Mesendoderm (in vitro differentiated cells): ENCODE measurements at regions not wholly inside any gene's neighbourhood (a gene's known extent, or its start where the extent isn't known, plus 50 kb on each side); places are given as distances from the start of the nearest gene placed in this dataset.

Experiments used
- DNase-seq: peaks from one replicate; pipeline ENCODE4 v3.0.0; 2013
- H2AK5ac ChIP-seq: 2 replicates; pipeline ENCODE4 v1.6.1; 2013; ENCODE audit warnings: low read length, inconsistent platforms
- H2BK120ac ChIP-seq: 2 replicates; pipeline ENCODE4 v1.6.1; 2013; ENCODE audit warnings: low read depth, mild to moderate bottlenecking, low read length, moderate library complexity, mixed read lengths
- H2BK15ac ChIP-seq: replicated peaks from 2 replicates; pipeline ENCODE4 v1.6.1; 2013; ENCODE audit warnings: low read depth, mild to moderate bottlenecking, moderate library complexity
- H2BK5ac ChIP-seq: 2 replicates; pipeline ENCODE4 v1.6.1; 2013; ENCODE audit warnings: low read length, inconsistent platforms
- H3K18ac ChIP-seq: 2 replicates; pipeline ENCODE4 v1.6.1; 2013; ENCODE audit warnings: mild to moderate bottlenecking, low read length, mixed read lengths
- H3K23ac ChIP-seq: one replicate; pipeline ENCODE4 v1.6.1; 2013; ENCODE audit warnings: low read length
- H3K27ac ChIP-seq: 2 replicates; pipeline ENCODE4 v1.5.1; 2013; ENCODE audit warnings: low read depth, mild to moderate bottlenecking, inconsistent platforms, low read length, moderate library complexity
- H3K27me3 ChIP-seq: 2 replicates; pipeline ENCODE4 v1.6.1; 2013; ENCODE audit warnings: low read length, control low read depth, mild to moderate bottlenecking, inconsistent platforms; ENCODE audit not compliant: insufficient read depth, poor library complexity
- H3K36me3 ChIP-seq: 2 replicates; pipeline ENCODE4 v1.6.1; 2013; ENCODE audit warnings: low read length, inconsistent platforms; ENCODE audit not compliant: control insufficient read depth, insufficient read depth
- H3K4ac ChIP-seq: one replicate; pipeline ENCODE4 v1.6.1; 2013; ENCODE audit warnings: low read depth, mild to moderate bottlenecking, low read length, moderate library complexity
- H3K4me1 ChIP-seq: 2 replicates; pipeline ENCODE4 v1.6.1; 2013; ENCODE audit warnings: low read depth, low read length, inconsistent platforms; ENCODE audit not compliant: control insufficient read depth
- H3K4me2 ChIP-seq: 2 replicates; pipeline ENCODE4 v1.6.1; 2013; ENCODE audit warnings: low read length
- H3K4me3 ChIP-seq: 2 replicates; pipeline ENCODE4 v1.5.1; 2013; ENCODE audit warnings: mild to moderate bottlenecking, low read length
- H3K56ac ChIP-seq: one replicate; pipeline ENCODE4 v1.6.1; 2013; ENCODE audit warnings: low read length
- H3K79me1 ChIP-seq: 2 replicates; pipeline ENCODE4 v1.6.1; 2013; ENCODE audit warnings: low read length, inconsistent platforms
- H3K79me2 ChIP-seq: 2 replicates; pipeline ENCODE4 v1.6.1; 2013; ENCODE audit warnings: mild to moderate bottlenecking, low read length; ENCODE audit not compliant: control insufficient read depth, insufficient read depth
- H3K9ac ChIP-seq: 2 replicates; pipeline ENCODE4 v1.6.1; 2013; ENCODE audit warnings: low read length, inconsistent platforms
- H4K5ac ChIP-seq: one replicate; pipeline ENCODE4 v1.6.1; 2013; ENCODE audit warnings: low read length
- H4K8ac ChIP-seq: one replicate; pipeline ENCODE4 v1.6.1; 2013; ENCODE audit warnings: low read depth, mild to moderate bottlenecking, control low read depth, low read length, moderate library complexity
- WGBS: extraction: QIAGEN DNeasy Blood & Tissue Kit; methylation state at CpG from one replicate; pipeline ENCODE4 v1.1.7; 2013; ENCODE audit warnings: low lambda C conversion rate, missing lambda C conversion rate; ENCODE audit not compliant: insufficient coverage; ENCODE audit errors: extremely low coverage; 5-methylcytosine and 5-hydroxymethylcytosine counted together

DNA sequence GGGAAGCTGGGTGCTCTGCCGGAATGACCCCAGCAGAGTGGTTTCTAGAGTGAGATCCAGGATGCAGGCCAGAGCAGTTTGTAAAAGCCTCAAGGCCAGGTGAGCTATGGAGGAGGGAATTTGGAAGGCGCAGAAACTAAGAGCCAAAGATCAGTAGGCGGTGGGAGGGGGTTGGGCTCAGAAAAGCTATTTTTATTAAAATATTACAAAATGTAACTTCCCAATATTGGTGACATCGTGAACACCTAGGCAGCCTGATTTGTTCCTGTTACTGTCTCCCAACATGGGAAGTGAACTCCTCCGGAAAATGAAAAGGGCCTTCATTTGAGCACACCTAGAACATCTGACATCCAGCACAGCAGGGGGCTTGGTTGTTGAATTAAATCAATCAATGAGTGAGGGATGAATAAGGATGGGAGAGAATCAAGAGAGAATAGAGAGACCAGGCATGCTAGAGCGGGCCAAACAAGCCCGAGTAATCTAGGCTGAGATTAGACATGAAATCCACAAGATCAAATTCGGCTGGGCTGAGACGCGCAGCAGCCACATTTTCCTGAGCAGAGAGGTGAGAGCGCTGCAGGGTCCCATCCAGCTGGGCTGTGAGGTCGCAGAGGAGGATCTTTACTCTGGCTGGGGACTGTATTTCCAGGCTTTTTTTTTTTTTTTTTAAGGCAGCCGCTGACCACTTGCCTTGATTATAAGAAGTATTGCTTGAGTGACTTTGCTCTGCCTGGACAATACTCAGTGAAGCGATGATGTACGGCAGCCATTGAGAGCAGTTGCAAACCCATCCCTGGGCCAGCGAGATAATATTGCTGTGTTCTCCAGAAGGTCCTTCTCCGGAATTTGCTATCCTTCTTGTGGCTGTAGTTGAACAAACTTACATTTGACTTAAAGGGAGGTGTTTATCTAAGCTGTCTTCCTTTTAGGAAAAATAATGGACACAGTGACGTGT, 178.0 kb upstream of the KL start:
- no peaks in the 10 kb centered on the region for H3K79me2 ChIP-seq
- no CpG with 5 or more reads among the region's 18 CpGs for WGBS
- H3K27me3 ChIP-seq: no peaks in the 10 kb centered on the region
- H3K18ac ChIP-seq: no peak overlapping the region
- H4K5ac ChIP-seq: no peak overlapping the region
- no peak overlapping the region for H3K56ac ChIP-seq
- H3K4me1 ChIP-seq: no peaks in the 10 kb centered on the region
- no peak overlapping the region for H2BK15ac ChIP-seq
- no peaks in the 10 kb centered on the region for H3K36me3 ChIP-seq
- DNase-seq: no peak
- H2BK120ac ChIP-seq: no peak overlapping the region
- H3K4me3 ChIP-seq: no peak overlapping the region
- H2AK5ac ChIP-seq: no peak overlapping the region
- H3K9ac ChIP-seq: no peak overlapping the region
- H4K8ac ChIP-seq: no peak overlapping the region
- no peak overlapping the region for H3K4ac ChIP-seq
- H3K79me1 ChIP-seq: no peaks in the 10 kb centered on the region
- no peak overlapping the region for H3K23ac ChIP-seq
- no peak overlapping the region for H3K4me2 ChIP-seq
- no peak overlapping the region for H2BK5ac ChIP-seq
- no peak overlapping the region for H3K27ac ChIP-seq

- H2BK5ac ChIP-seq: no peak overlapping the region
- H3K79me2 ChIP-seq: no peaks in the 10 kb centered on the region
- no CpG with 5 or more reads among the region's 3 CpGs for WGBS
- no peaks in the 10 kb centered on the region for H3K4me1 ChIP-seq
- no peak for DNase-seq
- no peak overlapping the region for H3K9ac ChIP-seq
- H3K27ac ChIP-seq: no peak overlapping the region
- H2AK5ac ChIP-seq: no peak overlapping the region
- H3K56ac ChIP-seq: no peak overlapping the region
- no peak overlapping the region for H3K4me2 ChIP-seq
- H3K79me1 ChIP-seq: no peaks in the 10 kb centered on the region
- no peak overlapping the region for H3K18ac ChIP-seq
- H3K27me3 ChIP-seq: no peaks in the 10 kb centered on the region
- H3K4me3 ChIP-seq: no peak overlapping the region
- no peak overlapping the region for H2BK120ac ChIP-seq
- no peak overlapping the region for H4K8ac ChIP-seq
- H3K23ac ChIP-seq: no peak overlapping the region
- H4K5ac ChIP-seq: no peak overlapping the region
- no peaks in the 10 kb centered on the region for H3K36me3 ChIP-seq
- no peak overlapping the region for H3K4ac ChIP-seq
- H2BK15ac ChIP-seq: no peak overlapping the region
Observed at GRCh38 chr13:32838945-32839344, 177.3 kb upstream of the KL start.

GRCh38 chr13:32840113-32840512, 176.1 kb upstream of the KL start:
- H3K23ac ChIP-seq: no peak overlapping the region
- H2BK15ac ChIP-seq: no peak overlapping the region
- H3K4me2 ChIP-seq: no peak overlapping the region
- no peaks in the 10 kb centered on the region for H3K4me1 ChIP-seq
- H2BK5ac ChIP-seq: no peak overlapping the region
- H3K9ac ChIP-seq: no peak overlapping the region
- H4K8ac ChIP-seq: no peak overlapping the region
- no peaks in the 10 kb centered on the region for H3K27me3 ChIP-seq
- no peak for DNase-seq
- H3K79me2 ChIP-seq: no peaks in the 10 kb centered on the region
- no peak overlapping the region for H3K27ac ChIP-seq
- H3K79me1 ChIP-seq: no peaks in the 10 kb centered on the region
- no peak overlapping the region for H3K4ac ChIP-seq
- no peaks in the 10 kb centered on the region for H3K36me3 ChIP-seq
- no peak overlapping the region for H3K18ac ChIP-seq
- no peak overlapping the region for H4K5ac ChIP-seq
- H3K4me3 ChIP-seq: no peak overlapping the region
- no peak overlapping the region for H2AK5ac ChIP-seq
- WGBS: no CpG with 5 or more reads among the region's 5 CpGs
- H3K56ac ChIP-seq: no peak overlapping the region
- no peak overlapping the region for H2BK120ac ChIP-seq

DNA sequence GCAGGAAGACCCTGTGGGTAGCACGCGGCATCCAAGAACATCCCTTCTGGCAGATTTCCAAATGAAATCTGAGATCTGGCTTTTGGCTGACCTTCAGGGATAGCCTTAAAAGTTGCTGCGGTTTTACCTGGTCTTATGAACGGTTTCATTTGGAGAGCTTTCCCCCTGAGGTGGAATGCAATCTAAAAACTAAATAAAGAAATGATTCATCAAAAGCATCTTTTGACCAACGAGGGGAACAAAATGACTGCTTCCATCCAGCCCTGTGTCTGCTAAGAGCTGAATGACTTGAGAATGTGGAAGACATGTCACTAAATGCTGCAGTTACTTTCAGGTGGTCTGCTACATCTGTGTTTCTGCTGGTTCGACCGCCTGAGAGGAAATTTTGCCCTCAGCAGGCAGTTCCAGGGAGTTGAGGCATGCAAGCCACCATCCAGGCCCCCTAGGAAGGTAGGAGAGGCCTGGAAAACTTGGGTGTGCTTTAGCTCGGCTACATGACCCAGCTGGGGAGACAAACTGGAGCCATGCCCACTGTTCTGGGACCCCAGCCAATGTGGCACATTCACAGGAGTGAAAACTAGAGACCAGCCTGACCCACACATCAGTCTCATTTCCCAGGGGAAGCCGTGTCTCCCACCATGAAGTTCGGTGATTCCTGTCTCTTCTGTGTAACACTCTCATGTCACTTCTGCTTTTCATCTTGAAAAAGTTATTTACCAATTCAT, 175.1 kb upstream of the KL start:
- H3K36me3 ChIP-seq: no peaks in the 10 kb centered on the region
- H3K4me3 ChIP-seq: no peak overlapping the region
- no peak overlapping the region for H3K4me2 ChIP-seq
- no peak overlapping the region for H2BK120ac ChIP-seq
- H3K56ac ChIP-seq: no peak overlapping the region
- H3K27me3 ChIP-seq: no peaks in the 10 kb centered on the region
- H2AK5ac ChIP-seq: no peak overlapping the region
- H3K18ac ChIP-seq: no peak overlapping the region
- H3K23ac ChIP-seq: no peak overlapping the region
- H2BK15ac ChIP-seq: no peak overlapping the region
- no peaks in the 10 kb centered on the region for H3K4me1 ChIP-seq
- H4K8ac ChIP-seq: no peak overlapping the region
- WGBS: no CpG with 5 or more reads among the region's 10 CpGs
- no peak for DNase-seq
- no peak overlapping the region for H4K5ac ChIP-seq
- no peak overlapping the region for H3K9ac ChIP-seq
- no peak overlapping the region for H3K4ac ChIP-seq
- no peak overlapping the region for H3K27ac ChIP-seq
- no peaks in the 10 kb centered on the region for H3K79me2 ChIP-seq
- no peak overlapping the region for H2BK5ac ChIP-seq
- H3K79me1 ChIP-seq: no peaks in the 10 kb centered on the region

DNA sequence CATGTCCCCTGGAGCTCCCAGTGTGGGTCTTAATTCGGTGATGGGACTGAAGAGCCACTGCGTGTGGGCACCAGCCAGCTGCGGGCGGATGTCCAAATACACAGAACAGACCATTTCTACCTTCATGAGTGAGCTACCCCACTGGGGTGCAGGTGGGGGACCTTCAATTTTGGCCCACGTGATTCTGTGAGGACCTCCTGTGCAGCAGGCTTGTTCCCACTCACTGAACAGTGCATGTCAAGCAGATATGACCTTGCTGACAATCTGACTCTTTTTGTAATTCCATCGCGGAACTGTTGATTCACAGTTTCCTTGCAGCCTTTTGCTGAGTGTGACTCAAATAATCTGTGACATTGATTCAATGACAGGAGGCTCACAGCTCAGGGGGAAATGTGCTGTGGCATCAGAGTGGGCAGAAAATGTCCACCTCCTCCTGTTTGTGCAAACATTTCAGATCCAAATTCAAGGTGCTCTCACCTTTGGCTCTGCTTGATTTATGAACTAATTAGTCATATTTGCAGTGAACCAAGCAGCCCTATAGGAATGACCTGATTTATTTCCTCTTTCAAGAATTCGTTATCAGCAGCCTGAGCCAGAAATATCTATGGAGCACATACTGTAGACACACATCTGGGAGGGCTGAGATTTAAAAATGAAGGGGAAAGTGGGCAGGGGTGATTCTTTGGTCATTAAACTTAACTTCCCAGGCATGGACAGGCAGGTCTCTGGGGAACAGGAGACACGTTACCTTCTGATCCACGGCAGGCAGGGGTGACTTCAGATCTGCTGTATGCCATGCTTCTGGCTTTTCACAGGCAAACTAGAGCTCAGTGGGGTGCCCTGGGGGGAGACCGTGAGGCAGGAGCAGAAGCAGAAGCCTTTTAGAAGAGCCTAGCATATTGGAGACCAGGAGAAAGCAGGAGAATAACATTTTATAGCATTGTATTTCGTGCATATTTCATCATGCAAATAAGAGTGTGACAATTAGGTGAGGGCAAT, 170.0 kb upstream of the KL start:
- Histone ChIP-seq H3K4me3 (no peak overlapping the region), H2AK5ac (no peak overlapping the region), H3K18ac (no peak overlapping the region), H3K4me1 (peaks cover 2% of the 10 kb centered on the region), H3K79me1 (no peaks in the 10 kb centered on the region), H4K8ac (no peak overlapping the region), H2BK15ac (no peak overlapping the region), H3K4ac (no peak overlapping the region), H3K9ac (no peak overlapping the region), H2BK120ac (no peak overlapping the region), H3K79me2 (no peaks in the 10 kb centered on the region), H3K4me2 (no peak overlapping the region), H2BK5ac (no peak overlapping the region), H4K5ac (no peak overlapping the region), H3K23ac (no peak overlapping the region), H3K27ac (no peak overlapping the region), H3K36me3 (no peaks in the 10 kb centered on the region), H3K27me3 (no peaks in the 10 kb centered on the region), H3K56ac (no peak overlapping the region)
- peak; percentile 65 for DNase-seq
- no CpG with 5 or more reads among the region's 12 CpGs for WGBS
